PC-3 (cell line): ENCODE measurements at regions not wholly inside any gene's neighbourhood (a gene's known extent, or its start where the extent isn't known, plus 50 kb on each side); places are given as distances from the start of the nearest gene placed in this dataset.

ENCODE experiments used
- ATAC-seq: fragments of 200-7000 bp; cut with Tn5 transposase; 2 replicates; pipeline ENCODE4 v1.9.1; 2020; ENCODE audit warnings: mild to moderate bottlenecking, moderate library complexity
- BruUV-seq: library from RNA; stranded (reverse); fragments of 400-500 nt; replicated peaks from 2 replicates; lab custom pipeline; 2021; lab: Mats Ljungman, UMichigan
- CTCF ChIA-PET: fragments of 300-600 bp; sonication (Branson Sonifier 250); formaldehyde crosslinking; loops from one replicate; lab custom pipeline; 2022; ENCODE audit warnings: antibody characterized with exemption; lab: Charles Lee
- POLR2A ChIA-PET: fragments of 300-600 bp; sonication (Branson Sonifier 250); formaldehyde crosslinking; loops from one replicate; lab custom pipeline; 2022; ENCODE audit warnings: antibody characterized with exemption; ENCODE audit not compliant: unreplicated experiment; lab: Charles Lee
- DNase-seq: peaks from one replicate; pipeline ENCODE4 v3.0.0-alpha.2; 2015
- H2AFZ ChIP-seq: fragments of 300-600 bp; sonication (generic); 2 replicates; pipeline ENCODE4 v1.6.0; 2016; ENCODE audit warnings: antibody characterized with exemption, low read length
- H3F3A ChIP-seq: fragments of 300-600 bp; sonication (generic); one replicate; pipeline ENCODE4 v1.6.0; 2017; ENCODE audit warnings: antibody characterized with exemption, low read length, control low read depth, mild to moderate bottlenecking; ENCODE audit not compliant: unreplicated experiment
- H3K27ac ChIP-seq: fragments of 300-600 bp; sonication (generic); 2 replicates; pipeline ENCODE4 v1.5.1; 2016; ENCODE audit warnings: mild to moderate bottlenecking, low read length
- H3K27me3 ChIP-seq: fragments of 300-600 bp; sonication (generic); 2 replicates; pipeline ENCODE4 v1.6.1; 2016; ENCODE audit warnings: low read length, mixed read lengths
- H3K36me3 ChIP-seq: fragments of 300-600 bp; sonication (generic); 2 replicates; pipeline ENCODE4 v1.6.1; 2016; ENCODE audit warnings: low read depth, mixed run types, low read length, mixed read lengths
- H3K4me1 ChIP-seq: fragments of 300-600 bp; sonication (generic); 2 replicates; pipeline ENCODE4 v1.5.1; 2016; ENCODE audit warnings: low read length; ENCODE audit not compliant: insufficient read depth
- H3K4me2 ChIP-seq: fragments of 300-600 bp; sonication (generic); 2 replicates; pipeline ENCODE4 v1.6.0; 2016; ENCODE audit warnings: low read length
- H3K4me3 ChIP-seq: fragments of 300-600 bp; sonication (generic); 2 replicates; pipeline ENCODE4 v1.5.1; 2016; ENCODE audit warnings: mild to moderate bottlenecking, low read length, mixed read lengths
- H3K79me2 ChIP-seq: fragments of 300-600 bp; sonication (generic); 2 replicates; pipeline ENCODE4 v1.6.1; 2017; ENCODE audit warnings: low read length, mixed read lengths
- H3K9ac ChIP-seq: fragments of 300-600 bp; sonication (generic); 2 replicates; pipeline ENCODE4 v1.6.0; 2016; ENCODE audit warnings: mild to moderate bottlenecking, low read length
- H3K9me2 ChIP-seq: fragments of 300-600 bp; sonication (generic); replicated peaks from 2 replicates; pipeline ENCODE4 v1.6.1; 2016; ENCODE audit warnings: mixed run types, low read length, mixed read lengths
- H3K9me3 ChIP-seq: fragments of 300-600 bp; sonication (generic); 2 replicates; pipeline ENCODE4 v1.6.1; 2016; ENCODE audit warnings: low read length, mixed read lengths
- H4K20me1 ChIP-seq: fragments of 300-600 bp; sonication (generic); 2 replicates; pipeline ENCODE4 v1.6.1; 2016; ENCODE audit warnings: low read length, mixed read lengths
- EZH2 ChIP-seq: fragments of 300-600 bp; sonication (generic); IDR thresholded peaks from one replicate; pipeline ENCODE4 v1.6.1; 2017; ENCODE audit warnings: antibody characterized with exemption, mild to moderate bottlenecking, low read length; ENCODE audit not compliant: unreplicated experiment
- EZH2phosphoT487 ChIP-seq: fragments of 300-600 bp; sonication (generic); IDR thresholded peaks from 2 replicates; pipeline ENCODE4 v1.6.1; 2018; ENCODE audit warnings: mild to moderate bottlenecking, antibody characterized with exemption, low read length, borderline replicate concordance
- intact Hi-C: fragments of 100-400 bp; cut with micrococcal nuclease; formaldehyde crosslinking; loops from 2 replicates; pipeline ENCODE4 v1.9.0; 2023
- TF ChIP-seq, protein P1 (sequence below): fragments of 300-600 bp; sonication (generic); conservative IDR thresholded peaks from 2 replicates; pipeline ENCODE4 v1.5.1; 2017; ENCODE audit warnings: antibody characterized with exemption, low read depth, mild to moderate bottlenecking, low read length

DNA sequence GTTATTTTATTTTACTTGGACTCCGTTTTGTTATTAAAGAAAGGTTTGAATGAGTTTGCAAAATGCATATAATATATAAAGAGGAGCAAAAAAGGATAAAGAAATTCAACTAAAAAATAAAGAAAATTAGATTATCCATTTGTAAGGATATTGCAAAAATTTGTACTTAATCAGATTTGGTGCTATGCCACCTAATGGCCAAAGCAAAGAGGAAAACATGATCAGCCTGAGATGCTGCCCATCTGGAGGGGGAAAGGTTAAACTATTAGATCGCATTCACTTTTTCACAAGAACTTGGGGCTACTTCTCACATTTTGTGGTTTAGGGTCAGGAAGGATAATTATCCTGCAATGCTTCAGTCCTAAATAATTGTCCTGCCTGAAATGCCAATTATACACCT is 350.6 kb downstream of the MLLT3 start:
- TF ChIP-seq, protein P1, sequence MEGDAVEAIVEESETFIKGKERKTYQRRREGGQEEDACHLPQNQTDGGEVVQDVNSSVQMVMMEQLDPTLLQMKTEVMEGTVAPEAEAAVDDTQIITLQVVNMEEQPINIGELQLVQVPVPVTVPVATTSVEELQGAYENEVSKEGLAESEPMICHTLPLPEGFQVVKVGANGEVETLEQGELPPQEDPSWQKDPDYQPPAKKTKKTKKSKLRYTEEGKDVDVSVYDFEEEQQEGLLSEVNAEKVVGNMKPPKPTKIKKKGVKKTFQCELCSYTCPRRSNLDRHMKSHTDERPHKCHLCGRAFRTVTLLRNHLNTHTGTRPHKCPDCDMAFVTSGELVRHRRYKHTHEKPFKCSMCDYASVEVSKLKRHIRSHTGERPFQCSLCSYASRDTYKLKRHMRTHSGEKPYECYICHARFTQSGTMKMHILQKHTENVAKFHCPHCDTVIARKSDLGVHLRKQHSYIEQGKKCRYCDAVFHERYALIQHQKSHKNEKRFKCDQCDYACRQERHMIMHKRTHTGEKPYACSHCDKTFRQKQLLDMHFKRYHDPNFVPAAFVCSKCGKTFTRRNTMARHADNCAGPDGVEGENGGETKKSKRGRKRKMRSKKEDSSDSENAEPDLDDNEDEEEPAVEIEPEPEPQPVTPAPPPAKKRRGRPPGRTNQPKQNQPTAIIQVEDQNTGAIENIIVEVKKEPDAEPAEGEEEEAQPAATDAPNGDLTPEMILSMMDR = peak; percentile 35; the same call in 1 of the 2 replicates
- TF ChIP-seq EZH2 (no peak), EZH2phosphoT487 (no peak)
- CTCF ChIA-PET = no interaction called here

DNA sequence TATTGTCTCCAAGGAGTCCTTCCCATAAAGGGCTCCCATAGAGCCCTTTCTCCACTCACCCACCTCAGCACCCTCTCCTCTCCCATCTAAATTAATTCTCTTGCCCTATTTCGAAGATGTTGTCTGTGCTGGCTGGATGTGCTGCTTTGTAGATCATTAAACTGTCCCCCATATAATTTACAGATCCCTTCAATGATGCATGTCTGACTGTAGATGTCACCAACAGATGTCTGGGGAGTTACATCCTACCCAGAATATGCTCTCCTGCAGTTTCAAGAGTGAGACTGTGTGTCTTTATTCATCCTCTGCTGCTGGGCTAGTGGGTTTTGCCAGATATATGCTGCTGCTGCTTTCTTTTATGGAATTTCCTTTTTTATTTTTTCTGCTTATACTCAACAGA is 351.2 kb downstream of the MLLT3 start:
- no TSS peak for BruUV-seq
- H3K9ac ChIP-seq = no peak overlapping the region
- H3K9me3 ChIP-seq = no peaks in the 10 kb centered on the region
- no peaks in the 10 kb centered on the region for H3F3A ChIP-seq
- no peaks in the 10 kb centered on the region for H3K9me2 ChIP-seq
- ChIA-PET POLR2A (no interaction called here), CTCF (no interaction called here)
- intact Hi-C loops = no loop called here
- no peak for DNase-seq
- H3K4me1 ChIP-seq = no peaks in the 10 kb centered on the region
- no peaks in the 10 kb centered on the region for H4K20me1 ChIP-seq
- no peaks in the 10 kb centered on the region for H3K27me3 ChIP-seq
- TF ChIP-seq, protein P1 = no peak
- TF ChIP-seq EZH2phosphoT487 = no peak
- no peak for TF ChIP-seq EZH2
- no peaks in the 10 kb centered on the region for H3K79me2 ChIP-seq
- H2AFZ ChIP-seq = no peak overlapping the region
- ATAC-seq = no peak
- H3K4me3 ChIP-seq = no peak overlapping the region
- H3K27ac ChIP-seq = no peak overlapping the region
- H3K4me2 ChIP-seq = no peak overlapping the region
- no peaks in the 10 kb centered on the region for H3K36me3 ChIP-seq

More for the DNA sequence above, 350.6 kb downstream of the MLLT3 start:
- Histone ChIP-seq H3K4me1 (no peaks in the 10 kb centered on the region), H2AFZ (no peak overlapping the region), H3K9me3 (no peaks in the 10 kb centered on the region), H3K9ac (no peak overlapping the region), H3K4me2 (no peak overlapping the region), H3K9me2 (no peaks in the 10 kb centered on the region), H3F3A (no peaks in the 10 kb centered on the region), H3K36me3 (no peaks in the 10 kb centered on the region), H3K4me3 (no peak overlapping the region), H3K27me3 (no peaks in the 10 kb centered on the region), H3K27ac (no peak overlapping the region), H4K20me1 (no peaks in the 10 kb centered on the region), H3K79me2 (no peaks in the 10 kb centered on the region)
- no TSS peak for BruUV-seq
- POLR2A ChIA-PET = no interaction called here
- ATAC-seq (no peak), DNase-seq (no peak)
- intact Hi-C loops = no loop called here

DNA sequence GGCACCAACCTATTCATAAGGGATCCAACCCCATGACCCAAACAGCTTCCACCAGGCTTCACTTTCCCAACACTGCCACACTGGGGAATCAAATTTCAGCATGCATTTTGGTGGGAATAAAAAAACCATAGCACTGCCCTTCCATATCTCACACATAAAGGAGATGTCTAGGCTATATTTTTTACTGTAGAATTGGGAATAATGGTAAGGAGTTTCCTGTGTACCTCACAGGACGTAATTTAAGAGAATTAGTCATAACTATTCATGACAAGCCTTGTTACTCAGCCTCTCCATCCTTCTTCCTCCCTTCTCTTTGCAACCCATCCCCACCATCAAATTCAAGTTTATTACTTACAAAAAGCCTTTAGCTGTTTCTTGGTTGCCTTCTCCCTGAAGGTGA is 352.1 kb downstream of the MLLT3 start:
- intact Hi-C loops = no loop called here
- no TSS peak for BruUV-seq
- Histone ChIP-seq H4K20me1 (no peaks in the 10 kb centered on the region), H3K36me3 (no peaks in the 10 kb centered on the region), H3K27ac (no peak overlapping the region), H3K9ac (no peak overlapping the region), H3K4me2 (no peak overlapping the region), H3K27me3 (no peaks in the 10 kb centered on the region), H3F3A (no peaks in the 10 kb centered on the region), H3K9me3 (no peaks in the 10 kb centered on the region), H2AFZ (no peak overlapping the region), H3K9me2 (no peaks in the 10 kb centered on the region), H3K79me2 (no peaks in the 10 kb centered on the region), H3K4me3 (no peak overlapping the region), H3K4me1 (no peaks in the 10 kb centered on the region)
- CTCF ChIA-PET = no interaction called here
- no peak for TF ChIP-seq EZH2
- TF ChIP-seq, protein P1 = no peak
- TF ChIP-seq EZH2phosphoT487 = no peak
- no peak for ATAC-seq
- no peak for DNase-seq
- POLR2A ChIA-PET = no interaction called here
